ENCODE measurements at regions not wholly inside any gene's neighbourhood (a gene's known extent, or its start where the extent isn't known, plus 50 kb on each side); places are given as distances from the start of the nearest gene placed in this dataset.

DNA sequence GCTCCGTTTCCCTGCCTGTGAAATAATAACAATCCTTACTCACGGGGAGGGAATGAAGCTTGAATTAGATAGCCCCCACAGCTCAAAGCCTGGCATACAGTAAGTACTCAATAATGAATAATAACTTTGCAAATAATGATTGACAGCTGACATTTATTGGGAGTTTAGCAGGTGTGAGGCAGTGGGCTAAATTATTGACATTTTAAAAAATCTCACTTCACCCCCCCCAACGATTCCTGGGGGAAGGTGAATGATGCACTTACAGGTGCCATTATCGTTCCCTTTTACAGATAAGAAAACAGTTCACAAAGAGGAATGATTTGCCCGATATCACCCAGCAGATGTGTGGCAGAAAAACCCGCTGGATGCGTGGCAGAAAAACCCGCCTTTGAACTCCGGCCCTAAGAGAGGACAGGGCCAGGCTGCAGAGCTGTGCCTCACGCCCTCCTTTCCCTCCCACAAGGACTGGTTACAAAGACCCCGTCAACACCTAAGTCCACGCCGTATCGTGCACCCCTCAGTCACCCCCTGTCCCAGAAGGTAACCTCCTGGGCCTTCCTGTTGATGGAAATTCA, 114.2 kb upstream of the PTPN1 start:
- no peak for DNase-seq

DNA sequence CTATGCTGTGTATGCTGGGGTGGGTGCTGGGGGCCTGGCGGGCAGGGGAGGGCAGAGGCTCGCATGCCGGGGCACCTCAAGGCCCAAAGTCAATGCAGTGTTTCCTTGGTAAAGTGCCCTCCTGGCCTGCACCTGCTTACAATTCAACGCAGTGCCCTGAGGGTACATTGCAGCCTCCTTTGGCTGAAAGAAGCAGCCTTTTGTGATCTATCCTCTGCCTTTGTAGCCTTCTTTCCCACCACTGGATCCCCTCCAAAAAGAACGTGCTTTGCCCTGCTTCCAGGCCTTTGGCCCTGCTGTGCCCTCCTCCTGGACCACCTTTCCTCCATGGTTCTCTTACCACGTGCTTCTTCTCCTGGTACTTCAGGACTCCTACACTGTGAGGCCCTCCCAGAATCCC, 113.6 kb upstream of the PTPN1 start:
- no peak for DNase-seq

DNA sequence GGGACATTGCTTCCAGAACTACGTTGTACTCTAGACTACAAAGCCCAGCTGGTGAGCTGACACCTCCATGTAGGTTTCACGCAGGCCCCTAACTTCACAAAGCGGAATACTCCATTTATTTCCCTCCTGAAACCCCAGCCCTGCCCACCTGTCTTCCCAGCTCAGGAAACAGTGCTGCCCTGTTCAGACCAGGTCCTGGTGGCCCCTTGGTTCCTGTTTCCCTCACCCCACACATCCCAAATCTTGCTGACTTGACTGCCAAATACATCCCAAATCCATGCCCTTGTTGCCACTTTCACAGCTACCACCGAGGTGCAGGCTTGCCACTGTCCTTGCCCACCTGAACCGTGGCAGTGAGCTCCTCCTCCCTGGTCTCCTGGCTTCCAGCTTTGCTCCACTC, 113.1 kb upstream of the PTPN1 start:
- DNase-seq = no peak

DNA sequence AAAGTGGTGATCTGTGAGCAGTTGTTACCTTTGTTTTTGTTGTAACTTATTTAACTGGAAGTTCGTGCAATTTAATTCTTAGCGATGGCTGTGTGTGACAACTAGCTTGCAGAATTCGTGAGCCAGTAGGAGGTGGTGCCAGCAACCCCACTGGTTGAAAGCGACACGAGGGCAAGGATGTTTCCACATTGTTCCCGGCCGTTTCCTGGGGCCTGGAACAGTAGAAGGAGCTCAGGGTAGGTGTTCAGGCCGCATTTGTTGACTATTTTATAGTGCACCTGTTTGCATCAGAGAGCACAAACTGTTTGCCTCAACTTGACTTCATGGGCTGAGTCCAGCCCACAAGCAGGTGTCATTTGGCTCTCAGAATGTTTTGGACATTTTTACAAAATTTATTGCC, 112.1 kb upstream of the PTPN1 start:
- DNase-seq = no peak

DNA sequence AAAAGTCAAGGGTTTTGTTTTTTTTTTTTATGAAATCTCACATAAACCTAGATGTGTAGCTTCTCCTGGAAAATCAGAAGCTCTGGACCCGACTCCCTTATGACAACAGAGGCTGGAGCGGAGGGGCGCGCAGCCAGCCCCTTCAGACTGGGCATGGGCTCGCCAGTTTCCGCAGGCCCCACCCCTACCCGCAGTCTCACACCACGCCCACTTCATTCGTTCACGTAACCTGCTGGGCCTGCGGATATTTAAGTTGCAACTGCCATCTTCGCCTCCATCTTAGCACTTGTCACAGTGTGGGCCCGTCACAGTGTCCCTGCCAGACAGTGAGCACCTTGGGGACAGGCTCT, 111.7 kb upstream of the PTPN1 start:
- no peak for DNase-seq

DNA sequence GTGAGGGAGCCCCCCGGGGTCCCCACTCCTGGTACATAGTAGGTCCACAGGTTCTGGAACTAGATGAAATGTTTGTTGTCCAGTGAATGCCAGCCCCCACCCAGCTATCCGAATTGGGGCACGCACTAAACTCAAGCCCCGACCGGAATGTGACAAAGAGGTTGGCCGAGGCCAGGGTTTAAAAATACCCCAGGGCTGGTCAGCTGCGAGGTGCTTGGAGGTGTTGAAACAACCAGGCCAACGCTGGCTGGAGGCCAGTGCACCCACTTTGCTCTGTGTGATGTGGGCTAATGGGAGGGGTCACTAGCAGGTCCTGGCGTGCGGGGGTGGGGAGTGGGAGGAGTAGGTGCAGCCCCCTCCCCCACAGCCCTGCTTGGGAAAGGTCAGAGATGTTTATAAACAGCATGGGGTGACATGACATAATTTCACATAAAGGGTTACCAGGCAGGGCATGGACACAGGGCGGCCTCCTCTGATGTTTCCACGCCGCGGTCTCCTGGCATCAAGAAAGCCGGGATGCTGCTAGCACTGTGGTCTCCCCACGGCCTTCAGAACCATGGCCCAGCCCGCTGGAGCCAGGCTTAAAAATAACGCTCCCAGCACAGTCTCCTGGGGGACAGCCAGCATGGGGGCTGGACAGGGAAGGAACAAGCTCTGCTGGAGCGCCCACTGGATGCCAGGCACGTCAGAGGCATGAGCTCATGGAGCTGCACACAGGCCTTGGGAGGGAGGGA, 111.2 kb upstream of the PTPN1 start:
- DNase-seq = no peak

DNA sequence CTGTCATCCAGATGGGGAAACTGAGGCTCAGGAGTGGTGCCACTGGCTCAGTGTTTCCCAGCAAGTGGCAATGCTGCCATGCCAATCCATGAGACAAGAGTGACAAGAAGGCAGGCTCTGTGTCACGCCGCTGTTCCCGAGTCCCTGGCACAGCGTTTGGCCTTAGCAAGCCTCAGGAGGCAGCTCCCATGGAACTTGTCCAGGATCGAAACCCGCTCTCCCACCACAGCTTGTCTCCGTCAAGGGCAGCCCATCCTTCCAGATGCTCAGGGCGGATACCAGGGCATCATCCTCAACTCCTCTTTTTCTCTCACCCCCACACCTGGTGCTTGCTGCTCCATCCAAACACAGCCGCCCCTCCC, 110.6 kb upstream of the PTPN1 start:
- no peak for DNase-seq

DNA sequence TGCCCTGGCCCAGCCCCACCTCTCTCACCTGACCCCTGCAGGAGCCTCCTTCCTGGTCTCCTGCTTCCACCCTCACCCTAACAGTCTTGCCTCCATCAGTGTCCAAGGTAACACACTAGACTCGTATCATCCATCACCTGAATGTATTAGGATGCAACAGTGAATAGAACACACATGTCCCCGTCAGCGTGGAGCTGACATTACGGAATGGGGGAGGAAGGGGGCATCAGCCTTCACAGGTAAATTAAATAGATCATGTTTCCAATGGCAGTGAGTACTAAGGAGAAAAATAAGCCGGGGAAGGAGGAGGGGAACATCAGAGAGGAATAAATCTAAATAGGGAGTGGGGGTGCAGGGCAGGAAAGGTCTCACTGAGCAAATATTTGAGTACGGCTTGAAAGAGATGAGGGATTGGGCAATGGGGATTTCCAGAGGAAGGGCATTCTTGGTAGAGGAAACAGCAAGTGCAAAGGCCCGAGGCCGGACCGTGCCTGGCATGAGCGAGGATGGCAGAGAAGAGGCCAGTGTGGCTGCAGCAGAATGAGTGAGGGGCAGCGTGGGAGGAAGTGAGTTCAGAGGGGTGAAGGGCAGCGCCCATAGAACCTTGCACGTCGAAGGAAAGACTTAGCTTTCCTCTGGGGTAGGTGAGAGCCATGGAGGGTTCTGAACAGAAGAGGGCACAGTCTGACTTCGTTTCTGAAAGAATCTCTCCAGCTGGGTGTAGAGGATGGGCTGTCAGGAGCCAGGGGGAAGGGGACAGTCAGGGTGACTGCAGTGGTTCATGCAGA, 110.1 kb upstream of the PTPN1 start:
- no peak for DNase-seq

DNA sequence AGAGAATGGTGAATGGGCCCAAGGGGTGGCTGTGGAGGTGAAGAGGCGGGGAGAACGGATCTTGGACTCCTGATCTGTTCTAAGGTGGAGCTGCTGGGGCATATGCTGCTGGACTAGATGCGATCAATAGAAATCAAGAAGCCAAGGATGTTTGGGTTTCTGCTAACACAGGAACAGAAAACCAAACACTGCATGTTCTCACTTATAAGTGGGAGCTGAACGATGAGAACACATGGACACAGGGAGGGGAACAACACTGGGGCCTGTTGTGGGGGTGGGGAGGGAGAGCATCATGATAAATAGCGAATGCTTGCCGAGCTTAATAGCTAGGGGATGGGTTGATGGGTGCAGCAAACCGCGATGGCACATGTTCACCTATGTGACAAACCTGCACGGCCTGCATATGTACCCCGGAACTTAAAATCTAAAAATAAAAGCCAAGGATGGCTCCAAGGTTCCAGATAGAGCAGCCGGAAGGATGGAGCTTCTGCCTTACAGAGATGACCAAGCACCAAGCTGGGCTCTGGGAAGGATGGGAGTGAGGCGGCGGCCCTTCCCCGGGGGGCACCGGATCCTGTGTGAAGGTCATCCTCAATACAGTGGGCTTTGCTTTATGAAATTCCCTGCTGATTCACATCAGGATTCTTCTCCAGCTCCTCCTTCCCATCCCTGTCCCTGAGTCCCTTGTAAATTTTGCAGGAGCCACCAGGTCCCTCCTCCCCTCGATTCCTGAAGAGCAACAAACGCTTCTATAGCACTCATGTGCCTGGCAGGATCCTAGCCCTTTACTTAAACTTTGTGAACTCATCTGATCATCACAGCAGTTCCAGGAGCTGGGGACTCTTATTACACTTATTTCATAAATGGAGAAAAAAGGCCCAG, 109.2 kb upstream of the PTPN1 start:
- no peak for DNase-seq

DNA sequence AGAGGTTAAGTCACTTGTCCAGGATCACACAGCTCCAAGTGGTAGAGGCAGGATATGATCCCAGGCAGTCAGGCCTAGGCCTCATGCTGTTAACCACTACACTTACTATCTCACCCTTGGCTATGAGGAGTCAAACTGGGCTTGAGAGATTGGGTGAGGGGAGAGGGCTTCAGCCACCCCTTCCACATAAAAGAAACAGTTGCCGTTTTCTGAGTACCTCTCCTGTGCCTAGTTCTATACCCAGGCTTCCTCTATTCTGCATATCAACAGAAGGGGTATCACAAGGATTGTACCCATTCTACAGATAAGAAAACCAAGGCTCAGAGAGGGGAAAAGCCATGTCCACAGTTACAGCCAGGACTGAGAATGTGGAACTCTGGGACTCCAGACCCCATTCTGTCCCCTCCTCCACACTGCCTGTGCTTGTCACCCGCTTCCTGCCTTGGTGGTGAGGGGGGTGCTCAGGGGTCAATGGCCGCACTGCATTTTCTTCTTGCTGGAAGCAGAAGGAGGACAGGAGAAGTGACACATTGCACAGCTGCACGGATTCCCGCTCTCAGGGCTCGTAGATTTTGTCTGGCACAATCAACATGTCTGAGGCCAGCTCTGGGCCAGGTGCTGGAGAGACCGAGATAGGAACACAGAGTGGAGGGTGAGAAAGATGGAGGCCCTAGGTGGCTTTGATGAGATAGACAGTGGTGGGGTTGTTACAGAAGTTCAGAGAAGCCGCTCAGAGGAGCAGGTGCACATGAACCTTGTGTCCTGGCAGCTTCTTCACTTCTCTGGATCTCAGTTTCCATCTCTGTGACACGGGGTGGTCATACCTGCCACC, 108.4 kb upstream of the PTPN1 start:
- no peak for DNase-seq

DNA sequence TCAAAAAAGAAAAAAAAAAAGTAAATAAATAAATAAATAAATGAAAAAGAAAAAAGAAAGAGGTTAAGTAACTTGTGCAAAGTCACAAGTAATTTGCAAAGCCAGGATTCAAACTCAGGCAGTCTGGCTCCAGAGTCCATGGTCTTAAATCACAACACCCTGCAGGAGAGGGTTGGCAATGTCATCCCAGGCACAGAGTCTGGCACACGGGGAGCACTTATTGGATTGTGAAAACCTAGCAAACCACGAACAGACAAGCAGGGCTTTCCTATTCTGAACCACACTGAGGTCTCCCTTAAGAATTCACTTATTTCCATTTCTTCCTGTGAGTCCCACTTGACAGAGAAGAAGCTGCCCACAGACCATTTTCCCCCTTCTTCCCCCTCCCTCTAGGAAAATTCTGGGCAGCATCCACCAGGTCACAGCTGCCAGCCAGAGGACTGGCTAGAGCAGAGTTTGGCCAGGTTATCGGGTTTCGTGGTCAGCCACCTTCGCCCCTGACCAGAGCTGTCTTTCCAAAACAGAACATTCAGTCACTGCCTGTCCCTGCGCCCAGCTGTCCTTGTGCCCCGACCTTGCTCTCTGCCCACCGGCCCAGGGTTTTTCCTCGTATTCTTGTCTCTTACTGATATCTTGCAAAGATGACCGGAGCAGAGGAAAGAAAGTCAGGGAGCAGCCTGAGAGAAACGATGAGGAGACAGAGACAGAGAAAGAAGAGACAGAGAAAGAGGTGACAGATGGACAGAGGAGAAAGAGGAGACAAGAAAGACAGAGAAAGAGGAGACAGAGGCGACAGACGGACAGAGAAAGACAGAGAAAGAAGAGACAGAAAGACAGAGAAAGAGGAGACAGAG, 106.4 kb upstream of the PTPN1 start:
- DNase-seq = no peak

DNA sequence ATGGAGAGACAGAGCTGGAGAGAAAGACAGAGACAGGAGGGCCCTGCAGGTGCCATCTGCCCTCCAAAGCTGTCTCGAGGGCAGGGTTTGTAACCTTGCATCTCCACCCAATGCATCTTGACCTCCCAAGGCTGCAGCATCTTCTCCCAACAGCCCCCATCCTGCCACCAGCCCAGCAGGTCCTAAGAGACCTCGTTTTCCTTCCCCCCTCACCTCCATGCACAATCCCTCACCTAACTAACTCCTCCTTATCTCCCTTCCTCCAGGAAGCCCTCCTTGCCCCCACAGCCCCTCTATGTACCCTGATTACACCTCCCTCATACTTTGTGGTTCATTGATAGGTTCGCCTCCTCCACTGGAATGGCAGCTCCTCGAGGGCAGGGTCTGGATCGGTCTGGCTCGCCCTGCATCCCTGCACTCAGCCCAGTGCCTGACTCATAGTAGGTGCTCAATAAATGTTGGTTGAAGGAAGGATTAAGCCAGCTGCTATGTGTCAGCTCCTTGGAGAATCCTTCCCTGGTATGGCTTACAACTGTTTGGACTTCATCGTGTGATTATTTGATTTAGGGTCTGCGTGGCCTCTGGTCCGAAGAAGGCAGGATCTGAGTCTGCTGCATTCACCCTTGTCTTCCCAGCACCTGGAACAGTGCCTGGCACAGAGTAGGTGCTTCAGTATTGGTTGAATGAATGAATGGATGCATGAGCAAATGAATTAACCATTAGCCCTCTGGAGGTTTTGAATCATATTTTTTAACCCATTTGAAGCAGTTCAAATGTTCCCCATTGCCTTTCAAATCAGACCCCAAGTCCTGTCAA, 105.6 kb upstream of the PTPN1 start:
- DNase-seq = no peak

DNA sequence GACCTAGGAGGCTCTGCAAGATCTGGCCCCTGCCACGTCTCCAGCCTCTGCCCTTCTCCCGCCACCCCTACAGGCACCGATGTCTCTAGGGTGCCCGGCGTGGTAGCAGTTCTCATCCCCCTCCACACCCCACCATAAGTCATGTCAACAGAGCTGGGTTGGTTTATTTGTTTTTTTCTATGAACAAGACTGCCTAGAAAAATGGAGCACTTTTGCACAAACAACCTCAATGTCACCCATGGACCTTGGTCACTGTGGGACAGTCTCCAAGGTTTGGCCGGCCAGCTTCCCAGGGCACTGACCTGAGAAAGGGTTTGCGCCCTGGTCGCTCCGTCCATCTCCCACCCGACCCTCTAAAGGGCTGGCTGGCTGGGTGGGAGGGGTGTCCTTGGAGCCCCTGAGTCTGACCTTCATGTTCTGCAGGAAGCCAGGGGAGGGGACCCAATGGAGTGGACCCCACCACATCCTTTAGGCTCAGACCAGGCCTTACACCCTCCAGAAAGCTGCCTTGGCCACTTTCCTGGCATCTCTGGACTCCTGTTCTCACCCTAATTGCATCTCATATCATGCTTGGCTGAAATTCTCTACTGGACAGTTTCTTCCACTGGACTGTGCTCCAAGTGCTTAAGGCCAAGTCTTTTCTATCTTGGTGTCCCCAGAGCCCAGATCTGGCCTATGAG, 104.8 kb upstream of the PTPN1 start:
- DNase-seq = no peak

DNA sequence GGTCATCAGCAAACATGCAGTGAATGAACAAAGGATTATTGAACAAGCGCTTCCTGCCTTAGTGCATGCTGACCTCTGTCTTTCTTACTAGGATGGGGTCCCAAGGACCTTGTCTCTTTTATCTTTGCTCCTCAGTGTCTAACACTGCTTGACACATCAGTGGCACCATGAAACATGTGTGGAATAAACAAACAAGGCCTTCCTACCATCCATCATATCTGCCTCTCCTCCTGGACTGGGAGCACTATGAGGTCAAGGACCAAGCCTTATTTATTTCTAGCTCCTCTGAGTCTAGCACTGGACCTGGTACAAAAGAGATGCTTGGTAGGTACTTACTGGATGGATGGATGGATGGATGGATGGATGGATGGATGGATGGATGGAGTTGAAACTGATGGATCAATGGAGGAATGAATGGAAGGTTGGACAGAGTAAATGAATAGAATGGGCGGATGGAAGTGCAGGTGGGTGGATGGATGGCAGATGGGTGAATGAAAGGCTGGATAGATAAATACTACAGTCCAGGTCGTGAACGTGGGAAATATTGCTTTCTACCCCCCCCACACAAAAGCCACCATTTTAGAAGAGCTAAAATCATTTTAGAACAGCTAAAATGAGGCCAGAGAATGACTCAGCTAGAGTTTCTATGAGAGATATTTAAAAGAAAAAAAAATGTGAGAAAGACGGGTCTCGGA, 104.1 kb upstream of the PTPN1 start:
- no peak for DNase-seq

DNA sequence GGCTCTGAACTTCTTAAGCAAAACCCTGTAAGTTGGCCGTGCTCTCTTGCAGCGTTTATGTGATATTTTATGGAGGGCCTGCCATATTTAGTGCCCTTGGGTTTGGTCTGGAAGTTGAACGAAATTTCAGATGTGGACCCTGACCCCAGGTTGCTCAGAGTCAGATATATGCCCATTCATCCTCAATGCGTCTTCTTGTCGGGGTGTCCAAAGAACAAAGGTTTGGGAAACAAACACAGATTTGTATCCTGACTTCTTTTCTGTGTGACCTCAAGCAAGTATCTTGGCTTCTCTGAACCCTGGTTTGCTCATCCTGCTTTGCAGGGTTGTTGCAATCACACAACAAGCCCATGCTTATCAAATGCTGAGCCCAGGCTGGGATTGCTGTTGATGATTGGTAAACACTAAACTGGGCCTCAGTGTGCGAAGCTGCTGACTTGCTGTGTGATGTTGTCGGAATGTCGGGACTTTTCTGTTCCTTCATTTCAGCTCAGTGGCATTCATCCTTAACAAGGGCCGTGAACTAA, 103.5 kb upstream of the PTPN1 start:
- DNase-seq = no peak

DNA sequence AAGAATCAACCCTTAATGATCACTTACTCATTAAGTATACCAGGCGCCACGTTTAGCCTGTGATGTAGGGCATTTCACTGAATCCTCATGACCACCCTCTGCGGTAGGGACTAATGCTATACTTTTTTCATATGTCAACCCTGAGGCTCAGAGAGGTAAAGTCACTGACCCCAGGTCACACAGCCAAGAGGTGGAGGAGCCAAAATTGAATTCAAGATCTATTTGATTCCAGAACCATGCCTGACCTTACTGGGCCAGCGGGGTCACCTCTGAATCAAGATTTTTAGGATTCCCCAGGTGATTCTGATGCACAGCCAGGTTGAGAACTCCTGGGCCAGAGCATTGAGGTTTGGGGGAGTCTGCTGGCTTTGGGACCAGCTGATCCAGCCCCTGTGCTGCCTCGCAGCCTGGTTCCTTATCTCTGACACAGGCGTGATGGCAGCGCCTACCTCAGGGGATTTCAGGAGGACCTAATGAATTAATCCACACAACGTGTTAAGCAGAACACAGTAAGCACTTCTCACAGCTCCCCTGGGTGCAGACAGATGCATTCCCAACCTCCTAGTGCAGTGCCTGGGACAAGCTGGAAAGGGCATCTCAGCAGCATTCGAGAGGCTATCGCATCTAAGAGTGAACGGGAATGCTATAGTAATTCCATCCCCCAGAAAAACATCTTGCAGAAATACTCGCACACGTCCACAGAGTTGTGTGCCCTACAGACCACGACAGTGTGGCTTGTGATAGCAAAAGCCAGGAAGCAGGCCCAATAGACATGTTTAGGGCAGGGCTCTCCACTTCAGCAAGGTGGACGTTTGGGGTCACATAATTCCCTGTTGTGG, 101.4 kb upstream of the PTPN1 start:
- DNase-seq = no peak

DNA sequence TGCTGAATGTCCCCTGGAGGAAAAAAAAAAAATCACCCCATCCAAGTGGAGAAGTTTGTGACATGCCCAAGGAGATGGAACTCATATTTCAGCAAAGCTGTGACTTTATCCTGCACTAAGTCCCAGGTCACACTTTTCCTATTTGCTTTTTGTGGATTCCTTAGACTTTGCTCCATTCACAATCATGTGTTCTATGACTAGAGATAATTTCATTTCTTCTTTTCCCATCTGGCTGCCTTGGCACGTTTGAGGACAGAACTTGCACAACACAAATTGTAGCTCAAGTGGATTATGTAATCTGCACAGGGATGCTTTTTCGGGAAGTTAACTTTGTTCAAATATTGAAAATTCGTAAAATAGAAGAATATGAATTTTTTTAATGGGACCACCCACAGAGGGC, 100.7 kb upstream of the PTPN1 start:
- no peak for DNase-seq

DNA sequence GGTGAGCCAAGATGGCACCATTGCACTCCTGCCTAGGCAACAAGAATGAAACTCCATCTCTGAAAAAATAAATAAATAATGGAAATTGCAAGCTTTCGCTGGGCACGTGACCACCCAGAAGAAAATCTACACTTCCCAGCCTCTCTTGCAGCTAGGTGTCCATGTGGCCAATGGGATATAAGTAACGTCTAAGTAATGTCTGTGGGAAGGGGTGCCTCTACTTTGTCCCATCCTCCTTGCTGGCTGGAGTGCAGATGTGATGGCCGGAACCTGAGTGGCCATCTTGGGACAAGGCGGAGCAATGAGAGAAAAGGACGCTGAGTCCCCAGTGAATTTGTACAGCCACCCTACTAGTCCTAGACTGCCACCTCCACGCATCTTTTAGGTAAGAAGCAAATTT, 99.8 kb upstream of the PTPN1 start:
- no peak for DNase-seq
